HG03060 (cell line): ENCODE measurements at regions not wholly inside any gene's neighbourhood (a gene's known extent, or its start where the extent isn't known, plus 50 kb on each side); places are given as distances from the start of the nearest gene placed in this dataset.
"Not testable (repeated sequence)": the region's sequence is repeated elsewhere in the genome, so short reads cannot be mapped to it uniquely, and the experiment has no call there.

Experiments used
- ATAC-seq: cut with Tn5 transposase; IDR thresholded peaks from one replicate; pipeline ENCODE4 v1.9.1; 2021; ENCODE audit warnings: low read depth, moderate number of reproducible peaks; ENCODE audit not compliant: unreplicated experiment

DNA sequence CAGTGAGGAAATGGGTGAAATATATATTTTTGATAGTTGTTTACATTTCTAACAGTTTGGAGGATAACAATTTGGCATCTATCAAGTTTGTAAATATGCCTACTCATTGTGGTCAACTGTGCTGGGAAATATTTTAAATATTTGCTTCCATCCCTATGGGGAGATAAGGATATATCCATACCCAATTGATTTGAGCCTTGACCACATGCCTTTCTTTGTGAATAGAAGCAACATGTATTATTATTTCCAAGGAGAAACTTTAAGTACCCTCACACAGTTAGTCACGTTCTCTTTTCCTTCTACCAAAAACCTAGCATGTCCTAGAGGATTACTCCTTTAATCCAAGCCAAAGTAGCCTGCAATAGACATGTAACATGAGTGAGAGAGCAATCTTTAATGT, 245.4 kb upstream of the CBLB start:
- ATAC-seq = no peak

DNA sequence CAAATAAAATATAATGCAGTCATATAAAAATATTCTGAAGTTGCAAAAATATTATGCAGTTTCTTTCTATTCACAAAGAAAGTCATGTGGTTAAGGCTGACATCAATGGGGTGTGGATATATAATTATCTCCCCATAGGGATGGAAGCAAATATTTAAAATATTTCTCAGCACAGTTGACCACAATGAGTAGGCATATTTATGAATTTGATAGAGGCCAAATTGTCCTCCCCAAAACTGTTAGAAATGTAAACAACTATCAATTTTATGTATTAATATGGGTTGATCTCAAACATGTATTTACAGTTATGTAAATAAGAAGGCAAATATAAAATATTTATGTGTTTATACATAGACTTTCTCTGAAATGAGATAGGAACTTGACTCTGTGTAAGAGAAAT, 246.0 kb upstream of the CBLB start:
- no peak for ATAC-seq

GRCh38 chr3:106115557-106115956, 246.7 kb upstream of the CBLB start:
- no peak for ATAC-seq

DNA sequence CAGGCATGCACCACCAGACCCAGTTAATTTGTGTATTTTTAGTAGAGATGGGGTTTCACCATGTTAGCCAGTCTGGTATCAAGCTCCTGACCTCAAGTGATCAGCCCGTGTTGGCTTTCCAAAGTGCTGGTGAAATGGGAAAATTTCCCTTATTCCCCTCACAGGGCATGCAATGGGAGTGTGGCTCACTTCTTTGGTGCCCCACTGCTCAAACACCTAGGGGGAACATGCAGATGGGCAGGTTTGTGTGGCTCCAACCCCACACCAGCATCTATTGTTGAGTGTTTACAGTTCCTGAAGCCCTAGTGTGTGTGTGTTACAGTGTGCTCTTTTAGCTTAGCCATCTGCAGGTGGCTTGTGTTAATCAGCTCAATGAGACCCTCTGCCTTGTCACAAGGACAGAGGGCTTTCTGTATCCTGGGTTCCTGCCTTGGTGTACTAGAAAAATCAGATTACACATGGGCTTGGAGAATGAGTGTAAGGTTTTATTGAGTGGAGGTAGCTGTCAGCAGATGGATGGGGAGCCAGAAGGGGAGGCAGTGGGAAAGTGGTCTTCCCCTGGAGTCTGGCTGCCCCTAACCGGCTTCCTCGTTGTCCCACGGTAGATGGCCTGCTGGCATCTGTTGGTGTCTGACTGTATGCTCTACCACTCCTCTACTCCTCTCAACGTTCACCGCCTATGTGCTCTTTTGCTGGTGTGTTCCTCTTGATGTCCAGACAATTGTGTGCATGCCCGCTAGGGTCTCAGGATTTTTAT, 248.1 kb upstream of the CBLB start:
- no peak for ATAC-seq

DNA sequence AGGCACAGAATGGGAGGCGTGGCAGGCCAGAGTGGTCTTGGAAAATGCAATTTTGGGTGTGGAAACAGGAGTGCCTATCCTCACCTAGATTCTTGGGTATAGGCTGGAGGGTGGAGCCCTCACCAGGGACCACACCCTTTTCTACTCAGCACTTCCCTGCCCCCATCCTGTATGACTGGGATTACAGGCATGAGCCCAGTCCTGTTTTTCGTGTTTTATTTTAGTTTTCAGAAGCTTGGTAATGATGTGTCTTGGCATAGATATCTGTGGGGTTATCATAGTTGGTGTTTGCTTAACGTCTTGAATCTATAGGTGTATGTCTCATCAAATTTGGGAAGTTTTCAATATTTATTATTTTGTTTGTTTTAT, 248.7 kb upstream of the CBLB start:
- no peak for ATAC-seq

DNA sequence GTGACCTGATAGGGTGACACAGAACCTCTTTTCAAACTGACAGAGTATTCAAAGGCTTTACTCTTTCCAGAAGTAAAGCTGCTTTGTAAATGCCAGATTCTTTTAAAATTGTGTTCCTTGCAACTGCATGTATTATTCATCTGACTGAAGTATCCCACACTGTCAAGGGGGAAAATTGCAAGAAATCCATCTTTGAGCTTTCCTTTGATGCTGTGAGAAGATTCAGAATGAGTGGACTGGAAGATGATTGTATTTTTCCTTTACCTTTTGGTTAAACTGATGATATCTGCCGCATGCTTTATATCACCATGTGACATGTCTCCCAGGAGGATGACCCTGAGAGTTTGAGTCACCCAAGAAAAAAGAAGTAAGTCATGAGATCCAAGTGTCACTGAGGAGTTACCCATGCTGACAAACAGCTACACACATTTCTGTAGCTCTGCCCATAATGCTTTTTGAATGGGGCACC, 250.8 kb upstream of the CBLB start:
- peak; percentile 44 for ATAC-seq

DNA sequence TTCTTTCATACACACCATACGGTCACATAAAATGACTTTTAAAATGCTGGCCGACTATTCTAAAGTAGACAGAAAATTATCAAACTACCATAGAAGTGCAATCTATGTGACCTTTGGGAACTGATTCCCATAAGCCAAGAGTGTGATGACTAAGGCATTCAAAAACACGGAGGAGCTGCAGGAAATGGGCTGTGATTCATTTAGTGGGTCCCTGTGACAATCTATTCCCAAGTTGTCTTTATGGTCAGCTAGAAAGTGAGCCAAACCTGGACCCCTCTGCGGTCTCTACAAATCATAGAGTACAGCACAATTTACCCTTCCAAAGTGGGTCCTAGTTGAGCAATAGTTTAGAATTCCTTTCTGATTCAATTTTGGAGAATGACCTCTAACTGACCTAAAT, 251.5 kb upstream of the CBLB start:
- no peak for ATAC-seq

DNA sequence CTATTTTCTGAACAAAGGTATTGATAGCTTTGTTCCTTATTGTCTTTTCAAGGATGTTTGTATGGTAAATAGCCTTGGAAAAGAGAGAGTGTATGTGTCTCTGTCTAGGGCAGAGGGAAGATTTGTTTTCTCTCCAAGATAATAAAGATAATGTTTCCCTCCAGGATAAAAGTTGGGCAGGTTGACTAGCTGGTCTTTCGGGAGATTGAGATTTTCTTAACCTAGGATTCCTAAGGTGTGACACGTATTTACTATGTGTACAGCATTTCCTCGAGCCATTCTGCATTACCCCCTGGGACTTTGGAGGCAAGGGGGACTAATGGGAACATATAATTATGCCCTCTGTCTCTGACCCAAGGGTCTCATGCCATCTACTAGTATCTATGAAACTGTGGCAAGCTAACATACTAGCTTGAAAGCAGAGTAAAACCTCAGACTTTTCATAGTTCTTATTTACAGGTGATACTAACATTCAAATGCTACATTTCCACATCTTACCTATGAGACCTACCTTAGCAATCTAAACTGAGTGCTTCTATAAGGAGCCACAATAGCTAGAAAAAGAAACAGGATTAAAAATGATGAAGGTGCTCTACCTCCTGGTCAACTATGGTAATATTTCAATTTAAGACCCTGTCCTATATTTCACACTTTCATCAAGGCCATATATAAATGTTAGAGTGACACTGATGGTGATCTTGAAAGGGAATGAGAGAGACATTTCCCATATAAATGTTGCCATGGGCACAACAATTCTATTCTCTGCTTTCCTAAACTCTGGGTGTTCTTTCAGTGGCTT, 252.9 kb upstream of the CBLB start:
- ATAC-seq = no peak

DNA sequence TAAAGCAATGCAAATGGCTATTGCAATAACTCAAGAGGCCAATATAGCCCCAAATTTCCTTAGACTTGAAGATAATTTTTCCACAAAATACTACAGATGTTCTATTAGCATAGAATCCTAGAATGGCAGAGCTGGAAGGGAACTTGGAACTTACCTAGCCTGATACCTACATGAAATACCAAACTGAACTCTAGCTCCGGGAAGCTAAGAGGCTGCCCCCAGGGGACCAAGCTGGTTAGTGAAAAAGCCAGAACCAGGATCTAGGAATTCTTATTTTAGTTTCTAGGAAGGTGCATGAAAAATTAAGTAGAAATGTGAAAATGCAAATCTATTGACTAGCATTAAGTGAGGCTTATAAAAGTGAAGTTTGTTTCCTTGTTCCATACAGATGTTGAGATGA, 256.0 kb upstream of the CBLB start:
- ATAC-seq = no peak

- ATAC-seq = no peak
These were observed 256.5 kb upstream of the CBLB start for GRCh38 chr3:106125321-106125720.

- no peak for ATAC-seq
These were observed 257.4 kb upstream of the CBLB start for GRCh38 chr3:106126067-106126845.

- ATAC-seq = no peak
These were observed 258.0 kb upstream of the CBLB start for GRCh38 chr3:106126846-106127235.

- ATAC-seq = no peak
These were observed 261.1 kb upstream of the CBLB start for GRCh38 chr3:106129939-106130338.

DNA sequence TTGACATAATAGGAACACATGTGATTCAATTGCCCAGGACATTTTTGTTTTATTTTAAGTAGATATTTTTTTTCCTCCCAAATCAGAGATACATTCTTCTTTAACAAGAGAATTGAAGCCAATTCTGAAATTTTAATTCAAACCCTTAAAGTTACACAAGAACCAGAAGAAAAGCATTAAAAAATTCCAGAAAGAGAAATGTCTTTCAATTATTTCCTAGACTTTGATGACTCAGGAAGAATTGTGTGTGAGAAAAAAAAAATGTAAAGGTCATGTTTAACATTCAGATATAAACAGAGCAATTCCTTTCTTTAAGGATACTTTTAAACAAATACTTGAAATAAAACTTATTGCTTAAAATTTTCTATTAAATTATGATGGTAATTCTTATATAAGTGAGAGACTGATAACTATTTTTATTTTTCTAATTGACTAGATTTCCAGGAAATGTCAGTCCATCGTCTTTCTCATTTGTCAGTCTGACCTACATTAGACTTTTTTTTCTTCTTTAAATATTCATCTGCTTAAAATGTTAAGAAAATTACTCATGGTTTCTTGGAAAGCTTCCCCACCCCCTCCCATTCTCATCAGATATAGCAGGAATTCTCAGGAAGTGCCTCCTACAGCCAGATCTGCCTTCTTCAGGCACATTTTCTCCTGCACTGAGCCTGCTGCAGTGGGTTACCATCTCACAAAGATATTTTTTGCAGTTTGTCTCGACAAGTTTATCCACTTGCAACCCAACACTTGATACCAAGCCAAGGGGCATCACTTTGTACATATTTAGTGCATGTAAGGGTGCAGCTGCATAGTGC, 261.8 kb upstream of the CBLB start:
- no peak for ATAC-seq

GRCh38 chr3:106135451-106136160, 266.8 kb upstream of the CBLB start:
- no peak for ATAC-seq

DNA sequence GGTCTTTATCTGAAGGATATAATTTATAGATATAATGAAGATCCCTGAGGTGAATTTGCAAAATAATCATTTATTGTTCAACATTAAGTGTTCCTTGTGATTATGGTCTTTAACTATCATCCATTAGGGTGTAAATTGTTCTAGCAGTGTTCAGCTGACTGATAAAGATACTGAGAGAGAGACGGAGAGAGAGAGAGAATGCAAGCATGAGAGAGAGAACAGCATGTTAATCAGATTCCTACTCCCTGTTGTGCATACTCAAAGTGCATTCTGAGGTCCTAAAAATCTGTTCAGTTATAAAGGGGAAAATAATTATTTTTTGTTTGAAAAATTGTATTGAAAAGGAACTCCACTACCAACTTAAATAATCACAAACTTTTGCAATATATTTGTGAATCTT, 271.0 kb upstream of the CBLB start:
- no peak for ATAC-seq

DNA sequence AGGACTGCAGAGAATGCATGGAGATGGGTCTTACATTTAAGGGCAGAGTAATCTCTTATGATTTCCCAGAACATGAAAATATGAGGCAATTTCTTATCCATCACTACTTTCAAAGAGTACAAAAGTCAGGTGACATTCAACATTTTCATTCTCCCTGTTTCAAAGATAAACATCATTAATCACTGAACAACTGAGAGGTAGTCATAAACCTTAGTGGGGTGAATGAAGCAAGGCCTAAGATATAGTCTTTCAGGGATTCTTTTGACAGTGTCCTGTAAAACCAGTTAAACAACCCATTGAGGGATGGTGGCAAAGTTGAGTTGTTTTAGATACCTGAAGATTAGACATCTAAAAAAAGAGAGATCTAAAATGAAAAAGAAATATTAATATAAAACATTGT, 271.6 kb upstream of the CBLB start:
- ATAC-seq = no peak

DNA sequence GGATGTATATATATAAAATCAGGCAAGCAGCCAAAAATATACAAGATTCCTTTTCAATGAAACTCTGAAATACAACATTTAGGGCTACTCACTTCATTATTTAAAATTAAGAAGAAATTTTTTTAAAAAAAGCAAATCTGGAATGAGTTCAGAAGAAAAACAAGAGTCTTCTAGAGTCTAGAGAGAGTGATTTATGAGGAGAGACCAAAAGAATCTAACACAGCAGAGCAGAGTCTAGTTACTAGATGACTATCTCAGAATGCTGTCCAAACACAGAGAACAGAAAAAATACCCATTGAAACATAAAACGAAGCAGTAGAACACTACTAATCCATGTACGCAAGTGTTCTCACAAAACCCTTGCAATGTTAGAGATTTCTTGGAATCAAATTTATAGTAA, 275.2 kb upstream of the CBLB start:
- no peak for ATAC-seq

DNA sequence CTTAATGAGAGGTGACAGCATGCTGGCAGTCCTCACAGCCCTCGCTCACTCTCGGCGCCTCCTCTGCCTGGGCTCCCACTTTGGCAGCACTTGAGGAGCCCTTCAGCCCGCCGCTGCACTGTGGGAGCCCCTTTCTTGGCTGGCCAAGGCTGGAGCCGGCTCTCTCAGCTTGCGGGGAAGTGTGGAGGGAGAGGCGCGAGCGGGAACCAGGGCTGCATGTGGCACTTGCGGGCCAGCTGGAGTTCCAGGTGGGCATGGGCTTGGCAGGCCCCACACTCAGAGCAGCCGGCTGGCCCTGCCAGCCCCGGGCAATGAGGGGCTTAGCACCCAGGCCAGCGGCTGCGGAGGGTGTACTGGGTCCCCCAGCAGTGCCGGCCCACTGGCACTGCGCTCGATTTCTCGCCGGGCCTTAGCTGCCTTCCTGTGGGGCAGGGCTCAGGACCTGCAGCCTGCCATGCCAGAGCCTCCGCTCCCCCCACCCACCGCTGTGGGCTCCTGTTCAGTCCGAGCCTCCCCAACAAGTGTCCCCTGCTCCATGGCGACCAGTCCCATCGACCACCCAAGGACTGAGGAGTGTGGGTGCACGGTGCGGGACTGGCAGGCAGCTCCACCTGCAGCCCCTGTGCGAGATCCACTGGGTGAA, 279.7 kb upstream of the CBLB start:
- not testable (repeated sequence) for ATAC-seq
